Smooth muscle cell (in vitro differentiated cells): ENCODE measurements at regions not wholly inside any gene's neighbourhood (a gene's known extent, or its start where the extent isn't known, plus 50 kb on each side); places are given as distances from the start of the nearest gene placed in this dataset.

Source experiments
- DNase-seq: peaks from one replicate; lab custom pipeline; 2025; ENCODE audit not compliant: unreplicated experiment; lab: John Stamatoyannopoulos, UW
- H2AFZ ChIP-seq: fragments of 200-600 bp; sonication (generic); 2 replicates; pipeline ENCODE4 v1.6.0; 2016; ENCODE audit warnings: antibody characterized with exemption, low read depth, mild to moderate bottlenecking
- H3F3A ChIP-seq: fragments of 200-600 bp; sonication (generic); 2 replicates; pipeline ENCODE4 v1.6.0; 2017; ENCODE audit warnings: antibody characterized with exemption, low read depth
- H3K27ac ChIP-seq: fragments of 200-600 bp; sonication (generic); 2 replicates; pipeline ENCODE4 v1.5.1; 2016; ENCODE audit warnings: low read depth, mild to moderate bottlenecking
- H3K27me3 ChIP-seq: fragments of 200-600 bp; sonication (generic); 2 replicates; pipeline ENCODE4 v1.6.1; 2016; ENCODE audit warnings: low read depth, mild to moderate bottlenecking
- H3K36me3 ChIP-seq: fragments of 200-600 bp; sonication (generic); 2 replicates; pipeline ENCODE4 v1.5.1; 2016; ENCODE audit warnings: low read depth
- H3K4me1 ChIP-seq: fragments of 200-600 bp; sonication (generic); 2 replicates; pipeline ENCODE4 v1.5.1; 2016; ENCODE audit warnings: low read depth
- H3K4me2 ChIP-seq: fragments of 200-600 bp; sonication (generic); 2 replicates; pipeline ENCODE4 v1.6.0; 2016; ENCODE audit warnings: mild to moderate bottlenecking
- H3K4me3 ChIP-seq: fragments of 200-600 bp; sonication (generic); 2 replicates; pipeline ENCODE4 v1.5.1; 2016; ENCODE audit warnings: mild to moderate bottlenecking
- H3K79me2 ChIP-seq: fragments of 200-600 bp; sonication (generic); 2 replicates; pipeline ENCODE4 v1.6.0; 2016; ENCODE audit warnings: low read depth, mild to moderate bottlenecking
- H3K9ac ChIP-seq: fragments of 200-600 bp; sonication (generic); 2 replicates; pipeline ENCODE4 v1.6.0; 2016; ENCODE audit warnings: low read depth
- H3K9me3 ChIP-seq: fragments of 200-600 bp; sonication (generic); replicated peaks from 2 replicates; pipeline ENCODE4 v1.5.1; 2016; ENCODE audit warnings: low read depth
- H4K20me1 ChIP-seq: fragments of 200-600 bp; sonication (generic); 2 replicates; pipeline ENCODE4 v1.6.0; 2016; ENCODE audit warnings: low read depth
- WGBS: methylation state at CpG from one replicate; pipeline ENCODE4 v1.1.7; 2016; ENCODE audit warnings: low lambda C conversion rate; 5-methylcytosine and 5-hydroxymethylcytosine counted together
- TF ChIP-seq, protein P1 (sequence below): fragments of 200-600 bp; sonication (generic); IDR thresholded peaks from 2 replicates; pipeline ENCODE4 v1.5.1; 2017; ENCODE audit warnings: borderline replicate concordance, mild to moderate bottlenecking, antibody characterized with exemption; ENCODE audit not compliant: insufficient read depth, poor library complexity, severe bottlenecking

DNA sequence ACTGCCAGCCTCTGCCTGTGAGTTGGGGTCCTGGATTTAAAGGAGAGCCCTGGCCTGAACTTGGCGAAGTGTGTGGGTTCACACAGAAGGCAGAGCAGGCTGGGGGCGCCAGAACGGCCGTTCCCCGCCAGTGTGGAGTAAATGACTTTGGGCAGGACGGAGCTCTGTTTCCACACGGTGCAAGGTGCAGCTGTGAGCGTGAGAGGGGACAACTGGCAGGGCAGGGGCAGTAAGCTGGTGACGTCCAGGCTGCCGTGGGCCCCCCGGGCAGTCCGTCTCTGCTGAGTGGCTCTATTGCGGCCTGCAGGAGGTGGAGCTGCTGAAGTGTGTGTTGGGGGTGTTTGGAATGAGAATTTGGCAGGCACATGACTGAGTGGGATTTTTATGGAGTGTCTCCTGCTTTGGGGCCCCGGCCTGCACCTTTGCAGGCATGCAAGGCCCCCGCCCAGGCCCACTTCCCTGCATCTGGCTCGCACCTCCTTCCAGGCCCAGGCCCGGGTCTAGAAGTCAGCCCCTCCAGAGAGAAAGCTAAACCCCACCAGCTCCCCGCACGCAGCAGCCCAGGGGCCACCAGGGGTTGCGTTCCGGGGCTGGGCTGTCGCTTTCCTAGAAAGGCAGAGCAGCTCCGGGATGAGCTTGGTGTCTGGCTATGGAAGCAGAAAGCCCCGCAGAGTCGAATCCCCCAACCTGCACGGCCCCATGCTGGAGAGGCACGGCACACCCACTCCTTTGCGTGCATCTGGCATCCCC is 62.2 kb upstream of the GRPEL1 start:
- Histone ChIP-seq H3K4me3 (no peak overlapping the region), H4K20me1 (no peaks in the 10 kb centered on the region), H3F3A (no peaks in the 10 kb centered on the region), H3K9me3 (no peaks in the 10 kb centered on the region), H3K4me1 (no peaks in the 10 kb centered on the region), H3K36me3 (no peaks in the 10 kb centered on the region), H3K79me2 (no peaks in the 10 kb centered on the region), H3K27me3 (no peaks in the 10 kb centered on the region), H3K27ac (no peak overlapping the region), H3K4me2 (no peak overlapping the region), H3K9ac (no peak overlapping the region), H2AFZ (no peak overlapping the region)
- DNase-seq: no peak
- TF ChIP-seq, protein P1, sequence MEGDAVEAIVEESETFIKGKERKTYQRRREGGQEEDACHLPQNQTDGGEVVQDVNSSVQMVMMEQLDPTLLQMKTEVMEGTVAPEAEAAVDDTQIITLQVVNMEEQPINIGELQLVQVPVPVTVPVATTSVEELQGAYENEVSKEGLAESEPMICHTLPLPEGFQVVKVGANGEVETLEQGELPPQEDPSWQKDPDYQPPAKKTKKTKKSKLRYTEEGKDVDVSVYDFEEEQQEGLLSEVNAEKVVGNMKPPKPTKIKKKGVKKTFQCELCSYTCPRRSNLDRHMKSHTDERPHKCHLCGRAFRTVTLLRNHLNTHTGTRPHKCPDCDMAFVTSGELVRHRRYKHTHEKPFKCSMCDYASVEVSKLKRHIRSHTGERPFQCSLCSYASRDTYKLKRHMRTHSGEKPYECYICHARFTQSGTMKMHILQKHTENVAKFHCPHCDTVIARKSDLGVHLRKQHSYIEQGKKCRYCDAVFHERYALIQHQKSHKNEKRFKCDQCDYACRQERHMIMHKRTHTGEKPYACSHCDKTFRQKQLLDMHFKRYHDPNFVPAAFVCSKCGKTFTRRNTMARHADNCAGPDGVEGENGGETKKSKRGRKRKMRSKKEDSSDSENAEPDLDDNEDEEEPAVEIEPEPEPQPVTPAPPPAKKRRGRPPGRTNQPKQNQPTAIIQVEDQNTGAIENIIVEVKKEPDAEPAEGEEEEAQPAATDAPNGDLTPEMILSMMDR: no peak
- WGBS: 89% methylated on average over 27 of the region's 28 CpGs

DNA sequence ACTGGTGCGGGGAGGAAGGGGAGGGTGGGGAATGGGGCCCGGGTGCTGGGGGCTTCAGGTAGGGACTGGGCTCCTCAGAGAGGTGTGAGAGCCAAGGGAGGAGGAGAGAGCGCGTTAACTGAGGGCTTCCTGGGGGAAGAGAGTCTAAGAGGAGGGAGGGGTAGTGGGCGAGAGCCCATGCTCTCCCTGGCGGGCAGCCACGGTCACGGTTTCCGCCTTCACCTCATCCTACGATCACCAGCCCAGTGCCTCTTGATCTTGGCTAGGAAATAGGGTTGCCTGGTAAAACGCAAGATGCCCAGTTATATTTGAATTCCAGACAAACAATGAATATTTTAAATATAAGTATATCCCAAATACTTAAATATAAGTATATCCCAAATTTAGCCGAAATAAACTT is 60.8 kb upstream of the GRPEL1 start:
- no peak overlapping the region for H3K4me2 ChIP-seq
- H3K27me3 ChIP-seq: no peaks in the 10 kb centered on the region
- no peak overlapping the region for H3K27ac ChIP-seq
- H3K36me3 ChIP-seq: no peaks in the 10 kb centered on the region
- no peaks in the 10 kb centered on the region for H3F3A ChIP-seq
- H3K9ac ChIP-seq: no peak overlapping the region
- H4K20me1 ChIP-seq: no peaks in the 10 kb centered on the region
- H3K9me3 ChIP-seq: no peaks in the 10 kb centered on the region
- no peaks in the 10 kb centered on the region for H3K79me2 ChIP-seq
- TF ChIP-seq, protein P1: no peak
- H2AFZ ChIP-seq: no peak overlapping the region
- DNase-seq: no peak
- H3K4me1 ChIP-seq: no peaks in the 10 kb centered on the region
- 97% methylated on average over 11 of the region's 12 CpGs for WGBS
- H3K4me3 ChIP-seq: no peak overlapping the region

DNA sequence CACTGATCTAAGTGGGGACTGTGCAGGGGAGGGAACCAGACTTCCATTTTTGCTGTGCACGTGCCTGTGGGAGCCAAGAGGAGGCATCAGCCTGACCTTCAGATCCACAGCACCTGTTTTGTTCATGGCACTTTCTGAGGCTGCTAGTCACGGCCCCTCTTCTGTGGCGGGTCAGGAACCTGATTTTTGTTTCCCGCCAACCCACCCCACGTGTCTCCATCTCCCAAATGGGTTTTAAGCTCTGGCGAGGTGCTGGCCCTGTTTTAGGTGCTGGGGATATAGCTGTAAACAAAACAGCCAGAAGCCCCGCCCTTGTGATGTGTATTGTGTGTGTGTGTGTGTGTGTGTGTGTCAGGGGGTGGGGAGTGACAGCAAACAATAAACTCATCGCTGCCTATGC is 60.4 kb upstream of the GRPEL1 start:
- H3K36me3 ChIP-seq: no peaks in the 10 kb centered on the region

DNA sequence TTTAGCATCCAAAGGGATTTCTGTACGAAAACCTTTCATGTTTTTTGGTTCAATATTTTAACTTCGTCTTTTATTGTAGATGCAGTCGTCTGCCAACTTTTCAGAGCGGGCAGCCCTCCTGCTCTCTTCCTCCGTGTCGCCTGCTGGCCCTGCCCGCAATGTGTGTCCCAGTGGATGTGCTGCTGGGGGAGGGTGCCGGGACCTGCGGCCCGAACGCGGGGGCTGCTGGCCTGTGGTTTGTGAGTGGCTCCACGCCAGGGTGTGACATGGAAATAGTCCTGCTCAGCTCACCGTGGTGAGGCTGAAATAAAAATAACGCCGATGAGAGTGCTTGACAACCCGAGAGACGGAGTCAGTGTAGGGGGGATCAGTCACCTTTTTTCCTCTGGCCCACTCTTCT is 59.7 kb upstream of the GRPEL1 start:
- Histone ChIP-seq H3K4me2 (no peak overlapping the region), H3K9me3 (no peaks in the 10 kb centered on the region), H3K9ac (no peak overlapping the region), H3K27ac (no peak overlapping the region), H3K27me3 (no peaks in the 10 kb centered on the region), H3F3A (no peaks in the 10 kb centered on the region), H2AFZ (no peak overlapping the region), H3K4me1 (no peaks in the 10 kb centered on the region), H3K36me3 (no peaks in the 10 kb centered on the region), H4K20me1 (no peaks in the 10 kb centered on the region), H3K79me2 (no peaks in the 10 kb centered on the region), H3K4me3 (no peak overlapping the region)
- 92% methylated on average over 18 of the region's 18 CpGs for WGBS
- TF ChIP-seq, protein P1: no peak
- DNase-seq: no peak

More for the DNA sequence above, 60.4 kb upstream of the GRPEL1 start:
- Histone ChIP-seq H3K4me1 (no peaks in the 10 kb centered on the region), H3K27me3 (no peaks in the 10 kb centered on the region), H3K79me2 (no peaks in the 10 kb centered on the region), H3F3A (no peaks in the 10 kb centered on the region), H4K20me1 (no peaks in the 10 kb centered on the region), H3K9me3 (no peaks in the 10 kb centered on the region), H3K27ac (no peak overlapping the region), H3K4me2 (no peak overlapping the region), H3K9ac (no peak overlapping the region), H2AFZ (no peak overlapping the region), H3K4me3 (no peak overlapping the region)
- 98% methylated on average over 8 of the region's 8 CpGs for WGBS
- TF ChIP-seq, protein P1: no peak
- no peak for DNase-seq
